ENCODE measurements at regions not wholly inside any gene's neighbourhood (a gene's known extent, or its start where the extent isn't known, plus 50 kb on each side); places are given as distances from the start of the nearest gene placed in this dataset.

DNA sequence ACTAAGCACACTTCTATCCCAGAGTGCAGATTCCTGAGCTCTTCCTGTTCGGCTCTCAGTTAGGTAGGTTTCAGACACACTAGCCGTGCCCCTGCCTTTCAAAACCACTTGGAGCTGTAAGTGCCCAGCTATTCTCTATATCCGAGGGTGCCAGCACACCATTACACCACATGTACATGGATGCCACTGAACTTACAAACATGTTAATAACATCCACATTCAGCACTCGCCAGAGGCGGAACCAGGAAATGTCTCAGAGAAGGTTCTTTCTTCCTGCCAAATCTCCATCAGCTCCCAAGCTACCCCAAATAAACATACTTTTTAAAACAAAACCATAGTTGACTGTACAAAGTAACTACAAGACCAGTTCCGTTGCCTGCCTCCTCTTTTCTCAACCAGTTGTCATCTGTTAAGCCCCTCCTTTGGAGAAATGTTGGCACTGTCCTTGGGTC lies 78.4 kb upstream of the CTTNBP2NL start:
- no peak for DNase-seq (ENCODE audit: low read depth)

DNA sequence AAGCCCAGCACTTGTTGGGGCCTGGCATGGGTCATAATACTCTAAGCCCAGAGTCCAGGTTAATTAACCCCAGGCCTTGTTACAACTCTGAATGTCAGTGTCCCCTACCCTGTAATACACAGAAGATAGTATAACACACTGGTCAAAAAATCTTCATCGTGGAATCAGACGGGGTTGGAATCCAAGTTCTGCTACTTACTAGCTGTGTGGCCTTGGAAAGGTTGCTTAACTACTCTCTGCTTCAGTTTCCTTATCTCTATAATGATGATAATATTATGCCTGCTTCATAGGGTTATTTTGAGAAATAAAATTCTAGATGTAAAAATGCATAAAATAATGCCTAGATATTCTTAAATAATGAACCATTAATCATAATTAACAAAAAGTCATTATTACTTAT lies 77.8 kb upstream of the CTTNBP2NL start:
- no peak for DNase-seq (ENCODE audit: low read depth)

DNA sequence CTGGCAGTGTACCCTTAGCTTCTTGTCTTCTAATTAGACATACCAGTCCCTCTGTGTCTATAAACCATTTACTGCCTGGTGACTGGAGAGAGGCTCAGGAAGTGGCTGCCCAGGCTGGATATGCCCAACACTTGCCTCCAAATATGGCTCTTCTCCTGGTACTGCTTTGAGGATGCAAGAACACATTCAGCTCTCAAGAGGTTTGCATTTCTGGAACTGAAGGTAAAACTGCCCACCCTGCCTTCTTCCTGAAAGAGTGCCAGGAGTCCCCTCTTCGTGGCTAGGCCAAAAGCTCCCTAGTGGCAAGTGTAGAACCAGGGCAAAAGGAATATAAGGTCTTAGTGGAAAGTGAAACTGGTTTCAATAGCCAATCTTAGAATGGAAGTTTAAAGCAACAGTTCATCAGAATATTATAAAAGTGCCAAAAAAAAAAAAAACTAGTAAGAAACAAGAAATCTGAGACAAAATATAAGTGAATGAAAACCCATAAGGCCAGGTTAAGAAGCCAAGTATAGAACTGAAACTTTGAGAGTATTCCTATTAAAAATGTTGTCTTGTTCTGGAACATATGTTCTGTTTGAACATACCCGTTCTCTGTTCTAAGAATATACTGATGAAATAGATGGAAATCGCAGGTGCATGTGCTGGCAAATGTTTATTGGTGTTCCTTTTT lies 77.2 kb upstream of the CTTNBP2NL start:
- no peak for DNase-seq (ENCODE audit: low read depth)

- no peak for DNase-seq (ENCODE audit: low read depth)
Measured at GRCh38 chr1:112319371-112320040, 76.5 kb upstream of the CTTNBP2NL start.

DNA sequence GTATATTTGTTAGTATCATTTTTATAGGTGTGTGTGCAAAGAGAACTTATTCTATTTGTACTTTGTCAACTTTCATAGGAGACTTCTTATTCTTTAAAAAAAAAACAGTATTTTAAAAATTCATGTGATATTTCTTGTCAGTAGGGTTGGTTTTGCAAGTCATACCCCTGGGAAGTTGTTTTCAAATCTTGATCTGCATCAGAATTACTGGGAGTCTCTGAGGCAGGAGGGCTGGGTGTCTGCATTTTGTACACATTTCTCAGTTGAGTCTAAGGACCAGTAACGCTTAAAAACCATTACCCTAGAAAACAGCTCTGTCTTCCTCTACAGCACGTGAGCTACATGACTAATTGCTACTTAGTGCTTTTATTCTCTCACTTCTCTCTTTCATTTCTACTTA lies 76.0 kb upstream of the CTTNBP2NL start:
- DNase-seq (ENCODE audit: low read depth) = no peak

DNA sequence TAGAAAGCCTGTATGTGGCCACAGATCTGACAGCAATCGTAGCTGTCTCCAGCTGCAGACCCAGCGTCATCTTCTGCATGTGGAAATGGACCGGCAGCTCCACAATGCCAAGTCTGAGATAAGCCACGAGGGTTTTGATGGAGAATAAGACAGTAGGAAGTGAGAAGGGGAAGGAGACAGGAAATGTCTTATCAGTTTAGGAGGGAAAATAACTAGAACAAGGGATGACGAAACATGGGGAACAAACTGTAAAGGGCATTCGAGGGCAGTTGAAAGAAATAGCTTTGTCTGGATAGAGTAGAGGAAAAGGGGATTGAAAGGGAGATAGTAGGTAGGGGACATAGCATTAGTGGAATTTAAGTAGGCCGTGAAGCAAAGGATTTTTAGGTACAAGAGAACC lies 74.0 kb upstream of the CTTNBP2NL start:
- no peak for DNase-seq (ENCODE audit: low read depth)

DNA sequence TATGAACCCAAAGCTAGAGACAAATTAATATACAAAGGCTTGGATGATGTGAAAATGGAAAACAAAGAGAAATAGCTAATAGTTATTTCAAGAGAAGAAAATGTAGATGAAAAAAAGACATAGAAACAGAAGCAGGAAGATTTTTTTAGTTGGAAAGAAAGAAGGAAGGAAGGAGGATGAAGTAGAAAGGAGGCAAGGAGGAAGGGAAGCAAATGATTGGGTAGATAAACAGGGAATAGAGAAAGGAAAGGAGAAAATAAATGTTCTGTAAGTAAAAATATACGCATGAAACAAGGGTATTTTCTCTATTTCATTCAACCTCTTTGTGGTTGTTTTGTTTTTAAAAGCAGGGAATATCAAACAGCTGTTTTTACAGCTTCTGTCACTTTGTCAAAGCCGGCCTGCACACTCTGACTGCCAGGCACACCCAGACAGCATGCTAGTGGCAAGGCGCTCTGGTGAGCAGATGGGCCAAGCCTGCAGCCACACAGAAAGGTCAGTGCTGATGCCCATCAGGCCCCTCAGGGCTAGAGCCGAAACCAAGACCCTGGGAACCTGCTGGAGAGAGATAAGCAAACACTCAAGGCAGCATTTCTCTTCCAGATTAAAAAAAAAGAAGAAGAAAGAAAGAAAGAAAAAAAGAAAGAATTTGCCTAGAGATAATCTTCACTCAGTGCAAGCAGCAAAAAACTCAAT lies 72.9 kb upstream of the CTTNBP2NL start:
- DNase-seq (ENCODE audit: low read depth) = no peak

GRCh38 chr1:112325504-112325903 lies 70.5 kb upstream of the CTTNBP2NL start:
- DNase-seq (ENCODE audit: low read depth) = no peak

- no peak for DNase-seq (ENCODE audit: low read depth)
Measured at GRCh38 chr1:112328600-112328999, 67.4 kb upstream of the CTTNBP2NL start.

DNA sequence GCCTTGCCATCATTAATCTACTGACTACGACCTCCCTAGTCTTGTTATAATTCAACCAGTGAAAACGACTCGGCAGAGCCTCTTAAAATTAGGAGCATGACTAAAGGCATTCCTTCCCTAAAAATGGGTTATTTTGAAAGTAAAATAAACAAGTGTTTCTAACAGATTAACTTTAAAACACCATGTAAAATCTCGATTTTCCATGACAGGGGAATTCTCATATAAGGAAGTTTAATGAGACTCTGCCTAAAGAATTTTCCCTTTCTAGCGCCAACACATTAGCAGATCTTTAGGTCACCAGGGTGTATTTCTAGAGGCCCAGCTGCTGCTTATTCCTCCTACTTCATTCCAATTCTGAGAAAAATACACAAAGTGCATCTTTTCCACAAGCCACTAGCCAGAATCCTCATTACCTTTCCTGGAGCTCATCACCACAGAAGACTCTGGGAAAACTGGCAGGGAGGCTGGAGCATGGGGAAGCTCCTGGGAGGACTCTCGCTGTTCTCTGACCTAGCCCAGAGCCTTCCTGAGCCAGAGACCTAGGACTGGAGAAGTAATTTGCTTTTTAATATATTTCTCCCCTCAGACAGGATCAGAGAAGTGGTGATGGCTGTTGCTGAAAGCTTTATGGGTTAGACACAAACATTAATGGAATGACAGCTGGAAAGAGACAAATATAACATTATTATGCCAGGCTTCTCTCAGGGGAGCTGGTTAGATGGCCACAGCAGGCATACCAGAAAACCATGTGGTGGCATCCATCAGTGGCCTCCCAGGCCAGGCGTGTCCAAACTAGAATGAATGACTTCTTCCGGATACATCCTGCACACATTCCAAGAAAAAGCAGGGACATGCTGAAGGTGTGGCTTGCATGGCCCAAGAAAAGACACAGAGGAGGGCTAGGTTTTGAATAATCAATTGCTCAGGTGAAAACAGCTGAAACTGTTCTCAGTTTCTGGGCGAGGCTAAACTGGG lies 63.6 kb upstream of the CTTNBP2NL start:
- no peak for DNase-seq (ENCODE audit: low read depth)

DNA sequence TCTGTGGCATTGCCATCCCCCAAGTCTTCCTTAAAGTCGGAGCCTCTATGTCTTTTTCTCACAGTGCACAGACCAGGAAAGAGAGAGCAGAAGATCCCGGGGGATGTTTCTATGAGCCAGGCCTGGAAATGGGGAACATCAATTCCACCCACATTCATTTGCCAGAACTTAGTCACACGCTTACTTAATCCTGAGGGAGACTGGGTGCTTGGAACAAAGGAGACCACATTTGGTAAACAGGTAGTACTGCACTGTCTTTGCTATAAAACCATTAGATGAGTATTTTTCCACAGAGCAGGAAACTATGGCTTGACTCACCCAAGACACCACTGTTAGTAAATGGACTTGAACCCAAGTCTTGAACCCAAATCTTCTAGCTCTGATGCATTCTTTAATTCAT lies 60.7 kb upstream of the CTTNBP2NL start:
- DNase-seq (ENCODE audit: low read depth) = no peak

DNA sequence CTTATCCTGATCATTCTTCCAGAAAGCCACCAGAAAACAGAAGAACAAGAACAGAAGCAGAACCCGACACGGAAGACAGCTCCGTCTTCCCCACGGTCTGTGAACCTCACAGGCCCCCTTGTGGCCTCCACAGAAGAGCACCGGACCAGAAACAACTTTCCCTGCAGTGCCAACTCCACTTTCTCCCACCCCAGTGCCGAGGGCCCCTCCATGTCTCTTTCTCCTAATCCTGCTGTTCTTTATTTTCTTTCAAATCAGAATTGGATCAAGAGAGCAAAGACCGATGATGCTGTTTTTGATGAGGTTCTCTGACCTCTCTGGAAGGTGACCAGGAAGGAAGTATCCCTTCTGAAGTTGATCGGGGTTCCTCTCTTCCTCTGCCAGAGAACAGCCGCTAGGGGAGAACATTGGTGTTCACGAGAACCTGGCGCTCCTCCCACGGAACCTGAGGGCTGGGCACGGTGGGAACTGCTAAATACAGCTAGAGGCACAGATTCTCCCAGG lies 58.9 kb upstream of the CTTNBP2NL start:
- peak; percentile 34 for DNase-seq (ENCODE audit: low read depth)

GRCh38 chr1:112341986-112342385 lies 54.0 kb upstream of the CTTNBP2NL start:
- no peak for DNase-seq (ENCODE audit: low read depth)

- DNase-seq (ENCODE audit: low read depth) = no peak
Measured at GRCh38 chr1:112342558-112342957, 53.5 kb upstream of the CTTNBP2NL start.

GRCh38 chr1:112344754-112345423 lies 51.1 kb upstream of the CTTNBP2NL start:
- DNase-seq (ENCODE audit: low read depth) = no peak
